ENCODE measurements at regions not wholly inside any gene's neighbourhood (a gene's known extent, or its start where the extent isn't known, plus 50 kb on each side); places are given as distances from the start of the nearest gene placed in this dataset.

GRCh38 chr3:194768586-194768985 lies 82.9 kb downstream of the FAM43A start:
- in situ Hi-C loops (cut with MboI; ENCODE audit: low sequenced_read_pairs) = no loop called here
- no TSS peak for BruUV-seq (replicated peaks)

More at GRCh38 chr3:194768586-194768985, 82.9 kb downstream of the FAM43A start:
- Histone ChIP-seq H4K5ac (ENCODE audit: low read depth, low read length) (no peak overlapping the region), H2BK5ac (ENCODE audit: low read depth, low read length, poor library complexity, severe bottlenecking) (no peak overlapping the region), H2AK5ac (ENCODE audit: low read depth, low read length) (no peak overlapping the region), H3K79me1 (ENCODE audit: low read depth in 1 of 2, low read length in 2 of 2) (no peaks in the 10 kb centered on the region), H2BK15ac (ENCODE audit: low read depth, low read length) (no peak overlapping the region), H3K9me1 (ENCODE audit: insufficient read depth, low read length) (no peaks in the 10 kb centered on the region), H3K9ac (ENCODE audit: low read depth, low read length) (no peak overlapping the region), H2AK9ac (replicated peaks; ENCODE audit: low read depth, low read length, poor library complexity) (no peak overlapping the region), H3K4me2 (ENCODE audit: low read depth, low read length) (peak overlapping the region; percentile 65; the same call in 1 of the 2 replicates), H2AFZ (replicated peaks; ENCODE audit: low read length, poor library complexity) (peak overlapping the region; percentile 69), H3K36me3 (ENCODE audit: control insufficient read depth, insufficient read depth, low read length) (no peaks in the 10 kb centered on the region), H3K4ac (ENCODE audit: low read depth, low read length) (no peak overlapping the region), H2BK20ac (ENCODE audit: low read depth, low read length) (no peak overlapping the region), H2BK120ac (ENCODE audit: low read depth, low read length) (no peak overlapping the region), H3K23ac (ENCODE audit: low read depth, low read length) (no peak overlapping the region), H4K91ac (ENCODE audit: insufficient read depth, low read depth, low read length) (no peak overlapping the region), H3K9me3 (ENCODE audit: control insufficient read depth, insufficient read depth, low read length) (no peaks in the 10 kb centered on the region), H3K4me1 (ENCODE audit: control insufficient read depth, insufficient read depth, low read length) (no peaks in the 10 kb centered on the region; the same call in 1 of the 2 replicates), H4K20me1 (ENCODE audit: insufficient read depth, low read length) (no peaks in the 10 kb centered on the region), H3K14ac (replicated peaks; ENCODE audit: low read depth, low read length) (no peak overlapping the region), H3K27ac (ENCODE audit: insufficient read depth, low read length) (no peak overlapping the region), H3K27me3 (ENCODE audit: control insufficient read depth, insufficient read depth, low read length) (peaks cover 19% of the 10 kb centered on the region), H4K8ac (ENCODE audit: low read depth in 2 of 2, low read length in 2 of 2) (no peak overlapping the region; a peak in 1 of 4 replicates), H3K56ac (ENCODE audit: extremely low read depth, insufficient read depth, low read length) (no peak overlapping the region), H3K4me3 (ENCODE audit: insufficient read depth, low read depth, low read length) (no peak overlapping the region), H3K18ac (ENCODE audit: low read depth, low read length) (no peak overlapping the region)
- TF ChIP-seq ELK1 (IDR thresholded peaks at IDR 0.05; ENCODE audit: borderline replicate concordance, low read depth, low read length) (no peak), FOS (IDR thresholded peaks at IDR 0.05; ENCODE audit: low read depth, low read length) (no peak), CTCF (conservative IDR thresholded peaks at IDR 0.05; ENCODE audit: low read depth, low read length) (no peak), CEBPB (IDR thresholded peaks at IDR 0.05; ENCODE audit: low read depth, low read length) (no peak), RFX5 (IDR thresholded peaks at IDR 0.05; ENCODE audit: low read depth, low read length) (no peak), CHD1 (IDR thresholded peaks at IDR 0.05; ENCODE audit: low read depth, low read length) (no peak), MAZ (IDR thresholded peaks at IDR 0.05; ENCODE audit: borderline replicate concordance, low read depth, low read length) (no peak), RAD21 (IDR thresholded peaks at IDR 0.05; ENCODE audit: low read length) (no peak), USF2 (IDR thresholded peaks at IDR 0.05; ENCODE audit: low read depth, low read length) (no peak), MAFK (IDR thresholded peaks at IDR 0.05; ENCODE audit: low read depth, low read length) (no peak)
- no peak for ATAC-seq (ENCODE audit: low read depth)
- no peak for DNase-seq
- 80% methylated on average over 2 of the region's 10 CpGs; no CpG with 5 or more reads in 1 of the 2 experiments for WGBS, 2 experiments (ENCODE audit: extremely low coverage in 2 of 2, insufficient read length in 1 of 2)
- ChIA-PET POLR2A (ENCODE audit: unreplicated experiment) (no interaction called here), CTCF (no interaction called here)
- intact Hi-C loops (cut with micrococcal nuclease) (no loop called here), dilution Hi-C loops (cut with HindIII; ENCODE audit: low sequenced_read_pairs, unreplicated experiment) (no loop called here)

All from IMR-90 (cell line).